GM18909 (cell line): ENCODE measurements at regions not wholly inside any gene's neighbourhood (a gene's known extent, or its start where the extent isn't known, plus 50 kb on each side); places are given as distances from the start of the nearest gene placed in this dataset.

Experiments
- ATAC-seq: cut with Tn5 transposase; IDR thresholded peaks from one replicate; pipeline ENCODE4 v1.9.1; 2021; ENCODE audit warnings: mild to moderate bottlenecking; ENCODE audit not compliant: unreplicated experiment, poor library complexity

GRCh38 chr2:129467012-129467779, 512.3 kb upstream of the RAB6C start:
- ATAC-seq, result no peak

GRCh38 chr2:129467941-129468340, 511.5 kb upstream of the RAB6C start:
- no peak for ATAC-seq

- ATAC-seq, result no peak
Measured at GRCh38 chr2:129468879-129469278, 510.6 kb upstream of the RAB6C start.

DNA sequence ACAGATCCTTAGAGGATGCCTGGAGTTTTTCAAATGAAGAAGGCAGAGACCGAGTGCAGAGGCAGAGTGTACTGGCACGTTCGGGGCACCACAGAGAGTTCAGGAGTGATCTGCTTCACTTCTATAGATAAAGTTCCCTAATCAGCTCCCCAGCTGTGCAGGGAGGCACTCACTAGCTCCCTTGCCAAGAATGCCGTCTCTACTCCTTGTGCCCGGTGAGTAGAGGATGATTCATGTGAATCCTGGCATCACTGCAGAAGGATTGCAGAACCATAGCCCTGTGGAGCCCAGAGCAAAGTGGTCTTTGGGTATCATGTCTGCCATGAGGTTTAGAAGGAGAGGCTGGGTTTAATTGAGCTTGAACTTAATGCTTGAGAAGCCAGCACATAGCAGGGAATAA, 510.1 kb upstream of the RAB6C start:
- no peak for ATAC-seq

- ATAC-seq, result no peak
Measured at GRCh38 chr2:129469871-129470270, 509.6 kb upstream of the RAB6C start.

DNA sequence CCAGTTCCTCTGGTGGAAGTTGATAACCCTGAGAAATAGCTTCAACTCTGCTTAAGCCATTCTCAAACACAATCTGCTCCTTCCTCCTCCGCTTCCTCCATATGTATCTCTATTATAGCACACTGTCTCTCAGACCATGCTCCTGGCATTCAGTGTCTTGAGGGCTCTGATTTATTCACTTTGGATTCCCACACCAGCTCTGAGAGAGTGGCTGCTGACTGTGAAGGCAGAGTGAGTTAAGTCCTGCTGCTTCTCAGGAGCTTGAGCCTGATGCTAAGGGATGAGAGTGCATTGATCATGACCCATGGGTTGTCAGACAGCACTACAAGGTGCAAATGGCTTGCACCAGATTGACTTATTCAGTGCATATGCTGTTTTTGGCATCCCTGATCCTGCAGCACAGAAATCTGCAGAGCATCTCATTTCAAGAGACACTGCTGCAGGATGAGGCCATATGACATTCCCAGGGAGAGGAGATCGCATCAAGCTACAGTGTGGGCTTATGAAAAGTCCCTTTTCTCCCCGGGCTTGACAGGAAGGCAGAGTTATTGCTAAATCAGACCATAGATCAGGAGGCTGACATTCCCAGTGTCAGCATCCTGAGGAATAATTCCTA, 500.5 kb upstream of the RAB6C start:
- ATAC-seq, result no peak

GRCh38 chr2:129479892-129480291, 499.6 kb upstream of the RAB6C start:
- no peak for ATAC-seq

- ATAC-seq, result no peak
Measured at GRCh38 chr2:129480790-129481189, 498.7 kb upstream of the RAB6C start.

- ATAC-seq, result no peak
Measured at GRCh38 chr2:129481306-129482219, 497.9 kb upstream of the RAB6C start.

GRCh38 chr2:129482626-129483025, 496.8 kb upstream of the RAB6C start:
- no peak for ATAC-seq

GRCh38 chr2:129483366-129483765, 496.1 kb upstream of the RAB6C start:
- peak; percentile 91 for ATAC-seq

- no peak for ATAC-seq
Measured at GRCh38 chr2:129484999-129485897, 494.2 kb upstream of the RAB6C start.

GRCh38 chr2:129488376-129488775, 491.1 kb upstream of the RAB6C start:
- ATAC-seq, result no peak

DNA sequence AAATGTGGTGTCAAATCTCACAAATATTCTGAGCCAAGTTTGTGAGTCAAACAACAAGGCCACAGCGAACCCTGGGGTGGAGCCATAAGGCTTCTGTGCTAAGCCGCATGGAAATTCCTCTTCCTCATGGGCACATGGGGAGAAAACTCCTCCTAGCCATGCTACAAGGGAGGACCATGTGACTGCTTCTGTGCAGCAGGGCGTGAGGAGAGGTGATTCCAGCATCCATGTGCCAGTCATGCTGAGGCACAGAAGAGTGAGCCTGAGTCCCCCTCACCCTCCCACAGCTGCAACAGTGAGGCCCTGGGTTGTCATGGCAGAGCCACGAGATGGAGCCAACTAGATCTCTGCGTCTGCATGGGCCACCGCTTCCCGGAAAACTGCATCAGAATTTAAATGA, 488.8 kb upstream of the RAB6C start:
- ATAC-seq, result no peak

DNA sequence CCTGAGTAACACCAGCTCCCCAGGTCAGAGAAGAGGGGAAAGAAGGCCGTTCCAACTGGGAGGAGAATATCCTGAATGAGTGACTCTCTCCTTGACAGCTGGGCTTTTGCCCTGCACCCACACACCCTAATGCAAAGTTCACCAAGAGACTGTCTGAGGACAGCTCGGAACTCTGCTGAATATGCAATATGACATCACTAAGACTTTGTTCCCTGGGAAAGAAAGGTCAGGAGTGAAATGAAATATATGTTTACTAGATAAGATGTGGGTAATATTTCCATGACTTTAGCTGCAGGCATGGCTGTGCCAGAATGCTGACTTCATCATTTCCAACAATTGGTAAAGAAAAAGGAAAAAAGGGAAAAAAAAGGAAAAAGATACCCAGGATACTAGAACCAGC, 488.2 kb upstream of the RAB6C start:
- no peak for ATAC-seq

- no peak for ATAC-seq
Measured at GRCh38 chr2:129492548-129492947, 486.9 kb upstream of the RAB6C start.

- no peak for ATAC-seq
Measured at GRCh38 chr2:129499747-129500146, 479.7 kb upstream of the RAB6C start.

DNA sequence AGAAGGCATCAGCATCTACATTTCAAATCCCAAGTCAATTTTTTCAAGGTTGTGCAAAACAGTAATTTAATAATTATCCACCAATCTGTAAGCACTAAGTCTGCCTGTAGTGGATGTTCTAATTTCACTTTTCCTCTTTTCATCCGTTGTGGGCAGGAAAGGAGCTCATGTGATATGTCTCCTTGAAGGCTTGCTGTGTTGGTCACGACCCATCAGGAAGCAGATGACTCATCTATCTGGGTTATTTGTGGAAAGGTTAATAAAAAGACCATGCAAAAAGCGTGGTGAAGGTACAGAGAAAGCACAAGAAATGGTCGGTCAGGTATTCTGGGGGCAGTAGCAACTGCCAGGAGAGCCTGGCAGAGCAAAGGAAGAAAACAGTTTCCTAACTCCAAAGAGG, 476.7 kb upstream of the RAB6C start:
- ATAC-seq, result no peak

- no peak for ATAC-seq
Measured at GRCh38 chr2:129504646-129505045, 474.8 kb upstream of the RAB6C start.

GRCh38 chr2:129518937-129519336, 460.5 kb upstream of the RAB6C start:
- no peak for ATAC-seq
